Posterior vena cava (tissue), 2 donors: ENCODE measurements at regions not wholly inside any gene's neighbourhood (a gene's known extent, or its start where the extent isn't known, plus 50 kb on each side); places are given as distances from the start of the nearest gene placed in this dataset.
"Not testable (repeated sequence)": the region's sequence is repeated elsewhere in the genome, so short reads cannot be mapped to it uniquely, and the experiment has no call there.

ENCODE experiments used
- DNase-seq: peaks from one replicate; pipeline ENCODE4 v3.0.0-alpha.2; 2020; ENCODE audit warnings: low spot score
- intact Hi-C, 2 donors: fragments of 100-400 bp; cut with DNase I; formaldehyde crosslinking; loops; one replicate each; pipeline versions ENCODE4 v1.14.1 to v1.14.2; 2022 to 2023
- donor health status: DM: yes; HTN: yes; CAD: no.
- donor health status: DM: yes; HTN: yes; CAD: no.

DNA sequence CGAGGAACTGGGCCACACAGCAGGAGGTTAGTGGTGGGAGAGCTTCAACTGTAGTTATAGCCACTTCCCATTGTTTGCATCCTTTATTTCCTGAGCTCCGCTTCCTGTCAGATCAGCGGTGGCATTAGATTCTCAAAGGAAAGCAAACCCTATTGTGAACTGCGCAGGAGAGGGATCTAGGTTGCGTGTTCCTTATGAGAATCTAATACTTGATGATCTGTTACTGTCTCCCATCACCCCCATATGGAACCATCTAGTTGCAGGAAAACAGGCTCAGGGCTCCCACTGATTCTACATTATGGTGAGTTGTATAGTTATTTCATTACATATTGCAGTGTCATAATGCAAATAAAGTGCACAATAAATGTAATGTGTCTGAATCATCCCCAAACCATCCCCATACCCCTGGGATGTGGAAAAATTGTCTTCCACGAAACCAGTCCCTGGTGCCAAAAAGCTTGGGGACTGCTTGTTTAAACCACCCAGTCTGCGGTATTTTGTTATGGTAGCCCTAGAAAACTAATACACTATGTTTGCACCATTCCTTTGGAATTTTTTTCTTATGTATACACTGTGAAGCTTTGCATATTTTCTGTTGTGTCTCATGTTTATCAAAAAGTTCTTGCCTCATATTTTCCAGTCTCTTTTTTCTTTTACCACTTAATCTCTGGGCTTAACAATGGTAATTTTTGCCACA, 136.6 kb upstream of the IVNS1ABP start:
- no peak for DNase-seq
- intact Hi-C loops, result no loop called here

DNA sequence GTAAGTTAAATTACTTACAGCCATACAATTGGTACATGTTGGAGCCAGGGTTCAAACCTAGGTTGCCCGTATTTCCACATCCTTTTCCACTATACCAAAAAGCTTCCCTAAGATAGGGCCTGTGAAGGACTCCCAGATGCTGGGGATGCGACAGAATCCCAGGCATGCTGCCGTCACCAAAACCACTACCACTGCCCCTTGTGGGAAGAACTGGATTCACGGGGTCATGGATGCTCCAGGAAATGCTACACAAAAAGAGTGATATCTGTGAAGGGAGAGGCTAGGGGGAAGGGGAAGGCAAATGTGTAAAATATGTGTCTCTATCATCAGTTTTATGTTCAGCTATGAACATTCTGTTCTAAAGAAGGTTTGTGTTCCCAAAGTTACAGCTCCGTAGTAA, 133.9 kb upstream of the IVNS1ABP start:
- intact Hi-C loops, result loop anchor here in 1 of 2 donors (1.0 kb wide), 1 partner anchor 31 kb away; no protein-coding TSS in a partner anchor
- no peak for DNase-seq

DNA sequence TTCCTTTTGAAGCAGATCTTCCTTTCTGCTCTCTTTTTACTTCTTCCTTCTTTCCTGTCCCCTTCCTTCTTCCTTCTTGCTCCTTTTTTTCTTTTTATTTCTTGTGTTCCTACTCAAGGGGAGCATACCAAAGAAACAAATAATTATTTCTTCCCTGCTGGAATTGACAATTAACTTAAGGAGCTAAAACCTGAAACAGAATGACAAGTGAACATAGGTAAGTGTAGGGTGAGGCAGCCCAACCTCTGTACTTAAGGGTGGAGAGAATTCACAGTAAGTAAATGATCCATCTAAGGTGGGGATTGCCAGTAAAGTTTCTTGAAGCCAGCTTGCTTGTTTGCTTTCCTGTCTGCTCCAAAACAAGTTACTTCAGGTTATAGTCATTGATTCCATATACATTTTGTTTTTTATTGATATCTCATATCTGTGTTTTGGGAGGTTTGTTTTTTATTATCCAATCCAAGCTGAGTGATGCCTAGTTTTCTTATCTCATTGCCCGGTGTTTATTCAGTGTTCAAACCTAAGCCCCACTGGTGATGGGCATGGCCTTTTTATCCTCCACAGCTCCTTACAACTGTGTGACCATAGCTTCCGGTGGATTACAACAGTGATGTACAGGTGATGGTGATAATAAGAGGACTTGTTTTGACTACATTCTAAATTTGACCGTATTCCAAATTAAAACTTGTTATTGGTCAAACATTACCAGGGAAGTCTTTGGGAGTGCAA, 133.2 kb upstream of the IVNS1ABP start:
- intact Hi-C loops, result loop anchor here in 1 of 2 donors (1.0 kb wide), 1 partner anchor 32 kb away; no protein-coding TSS in a partner anchor
- no peak for DNase-seq

DNA sequence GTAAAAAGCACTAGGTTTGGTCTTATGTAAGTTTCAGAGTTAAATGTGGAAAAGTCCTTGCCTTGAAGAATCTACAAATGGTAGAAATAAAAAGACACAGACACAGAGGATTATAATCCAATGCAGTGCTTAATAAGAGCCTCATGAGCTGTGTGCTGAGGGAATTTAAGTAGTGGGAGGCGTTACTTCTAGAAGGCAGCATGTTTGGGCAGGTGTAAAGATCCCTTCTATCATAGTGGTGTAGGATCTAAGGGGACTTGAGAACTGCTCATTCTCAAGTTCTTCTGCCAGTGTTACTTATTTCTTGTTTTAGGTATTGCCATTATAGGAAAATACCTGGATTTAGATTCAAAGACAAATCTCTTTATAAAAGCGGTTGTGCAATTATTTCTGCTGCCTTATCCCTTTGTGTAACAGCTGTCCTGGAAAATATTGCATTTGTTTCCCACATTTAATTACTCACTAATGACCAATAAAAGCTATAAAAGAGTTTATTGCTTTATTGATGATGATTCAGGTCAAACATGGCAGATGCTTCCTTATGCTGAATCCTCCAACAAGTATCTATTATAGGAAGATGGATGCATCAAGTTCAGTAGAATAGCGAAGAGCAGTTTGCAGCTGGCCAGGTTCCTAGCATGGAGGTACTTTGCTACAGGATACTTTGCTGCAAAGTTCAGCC, 132.5 kb upstream of the IVNS1ABP start:
- intact Hi-C loops, result loop anchor here in 1 of 2 donors (1.0 kb wide), 1 partner anchor 33 kb away; no protein-coding TSS in a partner anchor
- no peak for DNase-seq

DNA sequence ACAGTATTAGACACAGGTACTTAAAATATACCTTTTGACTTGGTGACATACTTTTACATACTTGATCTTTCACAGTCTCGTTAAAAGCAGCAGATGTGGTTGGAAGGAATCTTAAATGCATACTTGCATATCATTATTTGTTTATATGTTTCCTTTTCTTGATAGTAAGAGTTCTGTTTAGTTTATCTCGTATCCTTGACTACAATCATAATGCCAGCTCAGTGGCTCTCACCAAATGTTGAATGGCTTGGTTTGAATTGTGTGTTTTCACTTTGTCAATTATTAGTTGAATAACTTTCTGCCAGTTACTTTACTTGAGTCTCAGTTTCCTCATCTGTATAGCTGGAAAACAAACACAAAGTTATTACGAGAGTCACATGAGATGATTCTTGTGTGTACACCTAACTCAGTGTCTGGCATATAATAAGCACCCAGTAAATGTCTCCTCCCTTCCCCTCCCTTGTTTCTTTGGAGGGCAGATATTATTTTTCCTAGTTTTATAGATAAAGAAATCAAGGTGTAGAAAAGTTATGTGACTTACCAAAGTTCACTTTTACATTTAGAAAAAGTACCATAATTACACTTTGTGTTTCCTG, 131.6 kb upstream of the IVNS1ABP start:
- intact Hi-C loops, result no loop called here
- DNase-seq, result no peak

DNA sequence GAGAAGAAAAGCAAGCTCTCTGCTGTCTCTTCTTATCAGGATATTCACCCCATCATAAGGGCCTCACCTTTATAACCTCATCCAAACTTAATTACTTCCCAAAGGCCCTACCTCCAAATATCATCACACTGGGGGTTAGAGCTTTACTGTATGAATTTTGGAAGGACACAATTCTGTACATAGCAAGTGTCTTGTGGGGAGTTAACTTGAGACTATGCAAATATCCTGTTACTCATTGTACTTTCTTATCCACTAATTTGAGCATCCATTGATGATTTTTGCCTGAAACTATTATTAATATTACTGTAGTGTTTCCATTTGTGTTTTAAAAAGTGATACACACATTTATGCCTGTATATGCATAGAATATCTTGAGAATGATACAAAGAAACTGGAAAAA, 129.1 kb upstream of the IVNS1ABP start:
- intact Hi-C loops, result no loop called here
- no peak for DNase-seq

DNA sequence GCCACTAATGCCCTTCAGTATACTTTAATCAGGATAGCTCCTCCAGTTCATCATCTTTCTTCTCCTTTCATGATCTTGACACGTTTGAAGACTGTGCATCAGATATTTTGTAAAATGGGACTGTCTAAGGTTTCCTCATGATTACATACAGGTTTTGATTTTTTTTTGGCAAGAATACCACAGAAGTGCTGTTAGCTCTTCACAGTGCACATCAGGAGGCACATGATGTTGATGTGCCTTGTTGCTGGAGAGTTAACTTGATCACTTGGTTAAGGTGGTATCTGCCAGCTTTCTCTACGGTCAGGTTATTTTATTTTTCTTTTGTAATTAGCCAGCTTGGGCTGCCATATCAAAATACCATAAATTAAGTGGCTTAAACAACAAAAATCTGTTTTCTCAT, 128.6 kb upstream of the IVNS1ABP start:
- intact Hi-C loops, result no loop called here
- DNase-seq, result no peak

DNA sequence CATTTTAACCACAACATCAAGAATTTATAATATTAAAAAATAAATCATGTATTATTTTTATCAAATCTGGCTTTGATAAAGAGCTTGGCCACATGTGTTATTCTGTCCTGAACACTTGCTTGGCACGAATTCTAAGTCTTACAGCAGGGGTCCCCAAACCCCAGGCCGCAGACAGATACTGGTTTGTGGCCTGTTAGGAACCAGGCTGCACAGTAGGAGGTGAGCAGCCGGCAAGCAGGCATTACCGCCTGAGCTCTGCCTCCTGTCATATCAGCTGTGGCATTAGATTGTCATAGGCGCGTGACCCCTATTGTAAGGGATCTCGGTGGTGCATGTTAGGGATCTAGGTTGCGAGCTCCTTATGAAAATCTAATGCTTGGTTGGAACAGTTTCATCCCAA, 127.6 kb upstream of the IVNS1ABP start:
- DNase-seq, result no peak
- intact Hi-C loops, result no loop called here

DNA sequence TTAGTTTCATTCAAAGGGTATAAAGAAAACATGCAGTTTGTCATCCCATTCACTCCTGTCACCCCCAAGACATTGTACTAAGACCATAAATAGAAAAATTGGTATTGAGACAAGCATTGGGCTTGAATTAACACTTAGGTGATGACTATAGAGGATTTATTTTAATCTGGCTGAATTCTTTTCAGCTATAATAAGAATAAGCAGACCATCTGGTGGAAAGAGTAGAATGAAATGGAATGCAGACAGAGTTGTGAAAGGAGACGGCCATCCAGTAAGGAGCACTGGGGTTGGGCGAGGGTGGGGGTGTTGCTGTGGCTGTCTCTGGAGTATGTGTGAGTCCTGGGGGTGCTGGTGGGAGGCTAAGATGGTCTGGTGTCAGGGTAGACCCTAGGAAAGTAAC, 125.0 kb upstream of the IVNS1ABP start:
- intact Hi-C loops, result no loop called here
- DNase-seq, result no peak

DNA sequence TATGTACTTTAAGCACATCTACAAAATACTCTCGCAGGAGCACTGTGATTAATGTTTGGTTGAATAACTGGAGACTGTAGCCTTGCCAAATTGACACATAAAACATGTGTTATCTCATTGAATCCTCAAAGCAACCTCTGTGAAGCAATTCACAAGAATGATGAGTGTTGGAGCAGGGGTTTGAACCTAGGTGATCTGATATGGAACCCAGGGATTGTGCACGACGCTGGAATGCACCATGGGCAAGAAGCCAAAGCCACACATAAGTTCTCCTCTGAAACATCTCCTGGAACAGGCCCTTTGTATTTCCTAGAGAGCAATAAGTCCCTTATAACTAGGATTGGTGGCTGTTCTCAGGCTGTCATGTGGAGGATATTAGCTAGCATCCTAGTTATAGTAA, 124.6 kb upstream of the IVNS1ABP start:
- intact Hi-C loops, result no loop called here
- DNase-seq, result no peak

DNA sequence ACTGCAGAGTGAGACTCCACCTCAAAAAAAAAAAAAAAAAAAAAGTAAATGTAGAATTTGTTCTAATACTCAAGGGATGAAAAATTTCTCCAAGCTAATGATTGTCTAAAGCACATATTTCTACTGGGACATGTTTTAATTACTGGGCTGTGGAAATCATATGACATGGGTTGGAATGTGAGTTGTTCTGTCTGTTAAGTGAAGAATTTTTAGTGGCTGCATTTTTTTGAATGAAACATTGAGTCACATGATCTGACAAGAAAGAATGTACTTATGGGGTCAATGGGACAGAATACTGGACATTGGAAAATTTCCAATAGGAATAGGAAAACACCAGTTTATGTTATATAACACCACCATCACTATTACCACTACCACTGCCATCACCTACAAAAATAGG, 123.8 kb upstream of the IVNS1ABP start:
- intact Hi-C loops, result no loop called here
- DNase-seq, result no peak

DNA sequence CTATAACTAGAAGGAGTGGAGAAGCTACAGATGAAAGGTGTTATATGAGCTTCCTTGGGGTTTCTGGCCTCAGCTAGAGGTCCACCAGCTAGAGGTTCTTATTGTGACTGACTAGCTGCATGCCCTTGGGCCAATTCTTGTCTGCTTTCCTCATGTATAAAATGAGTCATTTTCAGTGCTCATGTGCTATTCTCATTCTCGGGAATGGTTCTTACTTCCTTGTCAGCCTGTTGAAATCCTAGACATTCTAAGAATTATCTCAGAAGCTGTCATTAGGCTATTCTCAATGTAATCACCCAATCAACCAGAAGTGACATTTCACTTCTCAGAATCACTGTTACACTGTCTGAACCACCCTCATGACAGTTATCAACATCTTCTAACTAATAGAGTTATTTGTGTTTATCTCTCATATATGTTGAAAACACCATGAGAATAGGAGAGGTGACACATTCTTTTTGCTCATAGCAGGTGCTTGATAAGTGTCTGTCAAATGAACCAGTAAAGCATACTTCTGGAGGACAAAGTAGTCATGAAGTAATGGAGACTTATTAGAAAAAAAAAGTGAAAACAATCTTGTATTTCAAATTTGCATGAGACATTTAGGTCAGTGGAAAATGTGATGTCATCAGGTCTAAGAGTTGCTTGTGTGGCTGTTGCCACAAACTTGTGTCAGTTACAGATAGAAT, 122.8 kb upstream of the IVNS1ABP start:
- intact Hi-C loops, result no loop called here

DNA sequence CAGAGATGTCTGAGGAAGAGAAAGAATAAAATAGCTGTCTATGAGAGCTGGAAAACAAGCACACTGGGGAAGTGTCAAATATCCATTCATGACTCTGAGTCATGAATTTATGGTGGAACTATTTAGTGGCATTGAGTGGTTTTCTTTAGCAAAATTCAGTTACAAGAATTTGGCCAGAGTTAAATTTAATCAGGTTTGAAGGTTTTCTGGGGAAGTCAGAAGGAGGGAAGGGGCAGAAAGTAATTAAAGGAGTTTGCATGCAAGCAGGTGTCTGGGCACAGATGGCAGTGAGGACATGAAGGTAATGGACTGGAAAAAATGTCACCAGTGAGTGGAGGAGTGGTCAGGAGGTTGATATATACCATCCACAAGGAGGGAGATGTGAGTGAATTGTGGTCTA, 121.9 kb upstream of the IVNS1ABP start:
- intact Hi-C loops, result no loop called here
- DNase-seq, result no peak

More for the DNA sequence above, 122.8 kb upstream of the IVNS1ABP start:
- no peak for DNase-seq

DNA sequence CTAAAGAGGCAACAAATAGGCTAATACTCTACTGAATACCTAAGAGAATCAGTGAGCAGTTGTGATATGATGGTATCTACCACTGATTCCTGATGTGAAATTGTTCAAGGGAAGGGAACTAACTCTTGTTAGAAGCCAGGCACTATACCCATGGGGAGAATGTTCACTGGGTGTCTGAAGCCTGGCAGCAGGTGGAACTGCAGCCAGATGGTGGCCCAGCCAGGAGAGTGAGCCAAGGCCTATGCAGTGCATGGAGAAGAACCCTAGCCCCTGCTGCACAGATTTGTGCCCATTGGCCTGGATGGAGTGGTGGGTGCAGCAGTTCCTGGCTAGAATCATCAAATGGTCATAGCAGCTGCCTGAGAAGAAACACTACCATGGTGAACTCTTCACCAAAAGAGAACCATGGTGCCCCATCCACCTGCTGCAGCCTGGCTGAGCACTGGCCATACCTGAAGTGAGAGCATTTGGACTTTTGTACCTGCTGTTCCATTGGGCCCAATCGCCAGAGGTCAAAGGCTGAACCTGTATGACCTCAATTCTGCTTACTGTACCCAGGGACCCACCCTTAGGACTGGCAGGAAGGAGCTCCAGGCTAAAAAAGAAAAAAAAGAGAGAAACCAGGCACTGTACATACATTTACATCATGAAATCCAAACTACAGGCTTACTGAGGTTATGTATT, 118.8 kb upstream of the IVNS1ABP start:
- intact Hi-C loops, result no loop called here
- no peak for DNase-seq

DNA sequence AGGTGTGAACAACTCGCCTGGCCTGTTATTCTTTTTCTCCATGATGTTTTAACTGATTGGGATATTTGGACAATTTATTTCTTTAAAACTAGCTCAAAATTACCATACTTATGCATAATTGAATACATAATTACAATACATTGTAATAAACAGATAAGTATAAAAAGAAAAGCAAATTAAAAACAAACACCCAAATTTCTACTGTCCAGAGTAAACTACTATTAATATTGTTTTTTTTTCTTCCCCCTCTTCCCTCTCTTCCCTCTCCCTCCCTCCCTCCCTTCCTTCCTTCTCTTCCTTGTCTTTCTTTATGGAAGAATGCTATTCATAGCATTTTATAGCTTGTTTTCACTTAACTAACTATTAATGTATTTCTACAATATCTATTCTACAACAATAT, 117.7 kb upstream of the IVNS1ABP start:
- DNase-seq, result no peak

DNA sequence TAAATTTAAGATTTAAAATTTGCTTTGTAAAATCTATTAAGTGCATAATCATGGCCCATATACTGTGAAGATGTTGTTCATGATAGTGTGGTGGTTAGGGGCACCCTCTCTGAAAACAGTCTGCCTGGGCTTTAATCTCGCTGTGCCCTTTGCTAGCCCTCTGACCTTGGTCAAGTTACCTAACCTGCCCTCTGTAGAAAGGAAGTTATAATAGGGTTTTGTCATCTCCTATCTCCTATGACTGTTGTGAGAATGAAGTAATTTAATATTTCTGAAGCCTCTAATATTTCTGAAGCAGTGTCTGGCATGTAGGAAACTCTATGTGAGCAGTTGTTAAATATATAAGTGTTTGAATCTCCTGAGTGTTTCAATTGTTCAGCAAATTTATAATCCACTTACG, 116.6 kb upstream of the IVNS1ABP start:
- intact Hi-C loops, result no loop called here
- no peak for DNase-seq

More for the DNA sequence above, 117.7 kb upstream of the IVNS1ABP start:
- intact Hi-C loops, result no loop called here

DNA sequence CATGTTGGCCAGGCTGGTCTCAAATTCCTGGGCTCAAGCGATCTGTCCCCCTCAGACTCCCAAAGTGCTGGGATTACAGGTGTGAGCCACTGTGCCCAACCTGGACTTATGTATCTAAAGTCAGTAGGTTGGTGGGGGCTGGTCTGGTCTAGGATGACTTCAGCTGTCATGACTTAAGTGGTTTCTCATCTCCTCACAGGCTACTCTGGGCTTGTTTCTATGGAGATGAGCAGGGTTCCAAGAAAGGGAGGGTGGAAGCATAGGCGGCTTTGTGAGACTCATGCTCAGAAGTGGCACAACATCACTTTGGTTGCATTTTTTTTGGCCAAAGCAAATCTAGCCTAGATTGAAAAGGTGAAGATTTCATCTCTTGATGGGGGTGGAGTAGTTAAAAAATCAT, 115.9 kb upstream of the IVNS1ABP start:
- intact Hi-C loops, result no loop called here
- DNase-seq, result no peak

DNA sequence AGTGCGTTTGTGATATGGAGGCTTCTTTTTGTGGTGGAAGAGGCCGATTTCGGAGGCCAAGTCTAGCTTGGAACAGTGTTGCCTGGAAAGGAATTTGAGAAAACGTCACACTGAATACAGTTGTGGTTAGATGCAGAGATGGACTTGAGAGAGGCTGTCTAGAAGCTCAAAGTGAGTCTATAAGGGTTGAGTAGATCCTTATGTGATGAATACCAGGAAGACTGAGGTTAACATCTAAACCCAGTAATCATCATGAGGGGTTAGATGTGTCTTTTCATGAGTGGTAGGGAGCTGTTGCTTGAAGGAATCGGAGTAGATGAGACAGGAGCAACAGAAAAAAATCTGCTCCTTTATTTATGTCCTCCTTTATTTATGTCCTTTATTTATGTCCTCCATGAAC, 114.6 kb upstream of the IVNS1ABP start:
- intact Hi-C loops, result no loop called here
- no peak for DNase-seq

DNA sequence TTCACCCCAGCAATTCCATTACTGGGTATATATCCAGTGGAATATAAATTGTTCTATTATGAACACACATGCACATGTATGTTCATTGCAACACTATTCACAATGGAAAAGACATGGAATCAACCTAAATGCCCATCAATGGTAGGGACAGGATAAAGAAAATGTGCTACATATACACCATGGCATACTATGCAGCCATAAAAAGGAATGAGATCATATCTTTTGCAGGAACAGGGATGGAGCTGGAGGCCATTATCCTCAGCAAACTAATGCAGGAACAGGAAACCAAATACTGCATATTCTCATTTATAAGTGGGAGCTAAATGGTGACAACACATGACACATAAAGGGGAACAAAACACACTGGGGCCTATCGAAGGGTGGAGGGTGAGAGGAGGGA, 112.6 kb upstream of the IVNS1ABP start:
- DNase-seq, intact Hi-C loops: not testable (repeated sequence)
